GM19025 (cell line): ENCODE measurements at regions not wholly inside any gene's neighbourhood (a gene's known extent, or its start where the extent isn't known, plus 50 kb on each side); places are given as distances from the start of the nearest gene placed in this dataset.
"Not testable (repeated sequence)": the region's sequence is repeated elsewhere in the genome, so short reads cannot be mapped to it uniquely, and the experiment has no call there.

Experiments used
- ATAC-seq: cut with Tn5 transposase; IDR thresholded peaks from one replicate; pipeline ENCODE4 v1.9.1; 2021; ENCODE audit warnings: mild to moderate bottlenecking, low read depth, moderate library complexity; ENCODE audit not compliant: unreplicated experiment

- ATAC-seq, result no peak
Observed at GRCh38 chr10:44558521-44558920, 173.6 kb upstream of the CXCL12 start.

- no peak for ATAC-seq
Observed at GRCh38 chr10:44564361-44564760, 179.5 kb upstream of the CXCL12 start.

- ATAC-seq, result no peak
Observed at GRCh38 chr10:44564790-44565189, 179.9 kb upstream of the CXCL12 start.

GRCh38 chr10:44566786-44567185, 181.9 kb upstream of the CXCL12 start:
- no peak for ATAC-seq

GRCh38 chr10:44567471-44567870, 182.6 kb upstream of the CXCL12 start:
- ATAC-seq, result no peak

GRCh38 chr10:44569193-44570091, 184.5 kb upstream of the CXCL12 start:
- ATAC-seq, result no peak

- no peak for ATAC-seq
Observed at GRCh38 chr10:44571701-44572100, 186.8 kb upstream of the CXCL12 start.

GRCh38 chr10:44572146-44572545, 187.2 kb upstream of the CXCL12 start:
- no peak for ATAC-seq

- no peak for ATAC-seq
Observed at GRCh38 chr10:44573821-44574220, 188.9 kb upstream of the CXCL12 start.

GRCh38 chr10:44574596-44575480, 189.9 kb upstream of the CXCL12 start:
- ATAC-seq, result no peak

GRCh38 chr10:44575601-44576380, 190.9 kb upstream of the CXCL12 start:
- no peak for ATAC-seq

- ATAC-seq, result no peak
Observed at GRCh38 chr10:44576702-44577191, 191.8 kb upstream of the CXCL12 start.

- no peak for ATAC-seq
Observed at GRCh38 chr10:44577533-44577932, 192.6 kb upstream of the CXCL12 start.

- no peak for ATAC-seq
Observed at GRCh38 chr10:44578271-44578670, 193.4 kb upstream of the CXCL12 start.

GRCh38 chr10:44578963-44579362, 194.1 kb upstream of the CXCL12 start:
- not testable (repeated sequence) for ATAC-seq

GRCh38 chr10:44581996-44582395, 197.1 kb upstream of the CXCL12 start:
- no peak for ATAC-seq

- no peak for ATAC-seq
Observed at GRCh38 chr10:44587488-44588318, 202.8 kb upstream of the CXCL12 start.

- ATAC-seq, result no peak
Observed at GRCh38 chr10:44589181-44589943, 204.5 kb upstream of the CXCL12 start.

GRCh38 chr10:44589944-44590449, 205.1 kb upstream of the CXCL12 start:
- ATAC-seq, result no peak
